GM04503 (cell line): ENCODE measurements at regions not wholly inside any gene's neighbourhood (a gene's known extent, or its start where the extent isn't known, plus 50 kb on each side); places are given as distances from the start of the nearest gene placed in this dataset.

Source experiments
- DNase-seq: peaks from one replicate; pipeline ENCODE4 v3.0.0-alpha.2; 2012; ENCODE audit warnings: low read depth

DNA sequence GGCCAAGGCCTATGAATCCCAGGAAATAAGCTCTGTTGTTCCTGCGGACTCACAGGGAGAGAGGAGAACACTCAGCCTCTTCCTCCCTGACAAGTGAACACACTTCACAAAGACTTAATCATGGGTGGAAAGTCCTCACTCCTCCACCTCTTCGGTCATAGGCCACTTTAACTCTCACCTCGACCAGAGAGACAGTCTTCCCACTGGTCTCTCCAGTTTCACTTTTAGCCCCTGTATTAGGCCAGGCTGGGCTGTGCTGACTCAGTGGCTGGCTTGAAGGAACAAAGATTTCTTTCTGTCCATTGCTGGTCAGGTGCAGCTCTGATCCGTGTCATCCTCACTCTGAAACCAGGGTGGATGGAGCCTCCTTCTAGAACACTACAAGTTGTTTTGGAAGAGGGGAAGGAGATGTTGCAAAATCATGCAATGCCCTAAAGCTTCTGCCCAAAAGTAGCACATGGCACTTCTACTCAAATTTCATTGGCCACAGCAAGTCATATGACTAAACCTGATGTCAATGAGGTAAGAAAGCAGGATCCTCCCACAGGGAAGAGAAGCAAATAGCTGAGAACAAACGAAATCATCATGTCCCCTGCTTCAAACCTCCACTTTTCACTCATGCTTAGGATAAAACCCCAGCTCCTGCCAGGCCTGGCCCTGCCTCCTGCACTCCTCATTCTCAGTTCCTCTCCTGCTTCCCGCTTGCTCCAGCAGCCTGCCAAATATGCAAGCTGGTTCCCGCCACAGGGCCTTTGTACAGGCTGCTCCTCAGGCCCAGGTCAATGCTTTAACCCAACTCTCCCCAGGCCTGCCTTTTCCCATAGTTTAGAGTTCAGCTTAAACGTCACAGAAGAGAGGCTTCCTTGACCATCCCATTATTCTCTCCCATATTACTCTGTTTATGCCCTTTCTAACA lies 150.5 kb upstream of the RUNX3 start:
- no peak for DNase-seq

GRCh38 chr1:25079048-25079447 lies 149.0 kb upstream of the RUNX3 start:
- no peak for DNase-seq

GRCh38 chr1:25074351-25075227 lies 144.5 kb upstream of the RUNX3 start:
- DNase-seq = no peak

DNA sequence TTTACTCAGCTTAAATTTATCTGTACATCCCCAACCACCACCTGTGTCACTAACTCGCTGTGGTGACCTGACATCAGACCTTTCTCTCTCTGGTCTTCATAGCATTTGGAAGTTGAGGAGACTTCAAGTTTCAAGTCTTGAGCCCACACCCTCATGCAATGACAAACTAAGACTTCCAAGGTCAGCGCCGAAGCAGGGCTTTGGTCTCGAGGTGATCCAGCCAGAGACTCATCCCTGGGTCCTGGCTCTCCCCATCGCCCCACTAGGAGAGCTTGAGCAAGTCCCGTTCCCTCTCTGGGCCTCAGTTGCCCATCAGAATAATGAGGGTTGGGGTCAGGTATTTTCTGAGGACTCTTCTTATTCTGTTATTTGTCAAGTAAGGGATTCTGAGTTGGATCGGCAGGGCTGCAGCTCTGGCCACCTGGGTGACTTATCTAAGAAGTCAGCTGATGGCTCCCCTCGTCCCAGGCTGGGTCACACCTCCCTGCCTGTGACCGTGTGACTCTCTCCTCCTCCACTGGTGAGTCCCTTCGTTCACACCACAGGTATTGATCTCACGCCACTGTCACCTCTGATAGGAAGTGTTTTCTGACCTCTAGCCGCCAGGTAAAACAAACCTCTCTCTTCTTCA lies 143.7 kb upstream of the RUNX3 start:
- DNase-seq = no peak

DNA sequence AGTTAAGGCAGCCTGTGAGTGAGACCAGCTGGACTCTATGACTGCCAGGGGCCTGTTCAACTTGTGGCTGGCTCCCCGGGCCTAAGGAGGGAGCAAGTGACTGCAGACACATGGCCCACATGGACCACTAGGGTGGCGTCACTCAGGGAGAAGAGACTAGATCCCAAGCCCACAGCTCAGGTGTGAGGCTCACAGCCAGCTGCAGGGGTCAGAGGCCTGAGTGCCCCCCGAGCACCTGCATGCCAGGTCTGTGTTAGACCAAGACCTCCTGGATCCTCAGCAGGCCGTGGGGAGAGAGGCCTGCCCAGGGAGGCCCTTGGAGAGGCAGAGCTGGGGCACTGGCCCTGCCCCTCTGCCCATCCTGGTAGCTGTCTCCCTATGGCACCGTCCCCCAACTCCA lies 142.4 kb upstream of the RUNX3 start:
- no peak for DNase-seq

DNA sequence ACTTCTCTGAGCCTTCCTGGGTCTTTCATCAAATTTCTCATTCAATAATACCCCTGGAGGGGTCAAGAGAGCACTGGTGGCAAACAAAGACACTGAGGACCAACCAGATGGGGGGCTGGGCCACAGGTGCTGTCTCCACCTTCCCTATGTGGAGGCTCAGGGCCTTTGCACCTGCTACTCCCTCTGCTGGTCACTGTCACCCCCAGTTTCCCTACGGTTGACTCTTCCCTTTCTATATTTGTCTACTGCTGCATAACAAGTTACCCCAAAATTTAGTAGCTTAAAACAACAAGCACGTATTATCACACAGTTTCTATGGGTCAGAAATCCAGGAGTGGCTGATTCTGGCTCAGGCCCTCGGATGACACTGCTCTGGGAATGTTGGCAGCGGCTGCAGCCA lies 138.8 kb upstream of the RUNX3 start:
- no peak for DNase-seq

DNA sequence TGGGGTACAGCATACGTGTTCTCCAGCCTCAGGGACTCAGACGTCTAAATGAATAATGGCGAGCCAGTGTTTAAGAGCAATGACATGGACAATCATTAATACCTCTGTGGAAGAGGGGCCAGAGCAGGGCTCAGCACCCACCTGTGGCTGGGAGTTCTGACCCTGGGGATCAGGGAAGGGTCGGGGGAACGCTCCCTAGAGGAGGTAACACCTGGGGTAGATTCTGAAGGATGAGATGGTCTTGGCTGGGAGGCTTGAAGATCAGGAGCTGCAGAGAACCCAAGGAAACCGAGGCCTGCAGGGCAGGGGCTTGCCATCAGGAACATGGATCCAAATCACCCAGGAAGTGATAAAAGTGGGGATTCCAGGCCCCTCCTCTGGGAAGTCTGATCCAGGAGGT lies 138.2 kb upstream of the RUNX3 start:
- no peak for DNase-seq

DNA sequence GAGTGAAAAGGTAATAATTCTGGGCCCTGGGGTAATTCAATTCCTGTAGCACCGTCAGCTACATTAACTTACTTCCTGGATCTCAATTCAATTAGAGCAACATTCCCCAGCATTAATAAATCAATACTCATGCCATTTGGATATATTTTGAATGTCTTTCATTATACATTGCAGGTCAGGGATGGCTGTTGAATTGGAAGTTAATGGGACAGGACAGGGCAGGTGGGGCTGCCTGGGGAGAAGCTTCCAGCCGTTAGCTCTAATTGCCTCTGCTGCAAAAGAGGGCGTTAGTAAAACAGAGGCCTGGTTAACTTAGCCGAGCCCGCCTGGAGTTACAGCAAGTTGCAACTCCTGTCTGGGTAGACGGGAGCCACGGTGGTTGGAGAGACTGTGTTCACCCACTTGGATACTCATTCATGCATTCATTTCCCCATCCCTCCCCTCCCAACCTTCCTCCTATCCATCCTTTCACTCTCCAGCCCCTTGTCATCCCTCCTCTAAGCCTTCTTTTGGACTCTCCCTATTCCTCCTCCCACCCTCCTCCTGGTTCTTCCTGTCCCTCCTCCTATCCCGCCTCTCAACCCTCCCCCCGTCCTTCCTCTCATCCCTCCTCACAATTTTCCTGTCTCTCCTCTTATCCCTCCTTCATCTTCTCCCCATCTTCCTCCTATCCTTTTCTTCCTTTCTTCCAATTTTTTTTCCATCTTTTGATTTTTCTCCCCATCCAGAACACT lies 137.6 kb upstream of the RUNX3 start:
- no peak for DNase-seq

DNA sequence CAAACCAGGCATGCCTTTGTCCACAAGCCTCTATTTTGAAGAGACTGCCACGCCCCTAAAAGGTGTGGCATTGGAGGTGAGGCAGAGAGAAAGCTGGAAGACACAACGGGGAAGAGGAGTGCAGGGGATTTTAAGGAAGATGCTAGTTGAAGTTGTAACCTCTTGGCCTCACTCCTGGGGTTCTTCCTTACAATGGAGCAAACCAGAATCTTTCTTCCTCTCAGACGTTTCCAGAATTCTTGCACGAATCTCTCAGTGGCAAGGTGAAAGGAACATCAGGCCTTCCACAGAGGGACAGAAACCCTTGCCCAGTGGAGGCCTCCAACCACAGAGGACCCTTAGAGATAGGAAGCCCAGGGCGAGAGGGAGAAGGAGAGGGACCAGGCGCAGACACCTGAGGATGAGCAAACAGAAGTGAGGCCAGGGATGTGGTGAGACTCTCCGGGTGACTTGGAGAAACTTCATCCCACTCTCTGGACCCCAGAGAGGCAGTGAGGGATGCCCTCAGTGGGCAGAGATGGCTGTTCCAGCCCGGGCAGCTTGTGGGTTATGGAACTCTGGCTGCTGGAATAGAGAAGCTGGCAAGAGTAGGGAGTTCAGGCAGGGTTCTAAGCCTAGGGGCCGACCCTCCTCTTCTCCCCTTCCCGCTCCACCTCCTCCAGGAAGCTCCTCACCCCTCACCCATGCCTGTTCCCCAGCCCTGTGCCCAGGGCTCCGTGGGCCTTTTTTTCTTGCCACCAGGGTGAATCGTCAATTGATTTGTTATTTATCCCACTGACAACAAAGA lies 136.8 kb upstream of the RUNX3 start:
- DNase-seq = no peak

DNA sequence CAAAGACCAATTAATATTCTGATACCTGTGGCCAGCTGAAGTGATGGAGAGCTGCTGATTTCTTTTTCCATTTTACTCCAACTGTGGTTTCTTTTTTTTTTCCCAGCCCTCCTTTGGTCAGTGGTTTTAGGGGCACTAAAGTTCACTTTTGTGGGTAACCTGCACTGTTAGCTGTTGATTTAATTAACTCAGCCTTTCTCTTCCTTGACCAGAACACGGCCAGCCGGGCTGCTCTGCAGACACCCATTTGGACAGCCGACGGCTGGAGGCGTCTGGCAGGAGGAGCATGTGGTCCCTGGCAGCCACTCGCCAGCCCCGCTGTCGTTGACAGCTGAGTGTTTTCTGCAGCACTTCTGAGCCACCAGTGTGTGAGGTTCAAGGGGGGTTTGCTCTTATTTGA lies 136.2 kb upstream of the RUNX3 start:
- DNase-seq = no peak

GRCh38 chr1:25065795-25066238 lies 135.7 kb upstream of the RUNX3 start:
- peak; percentile 31 for DNase-seq

- no peak for DNase-seq
These were observed 135.2 kb upstream of the RUNX3 start for GRCh38 chr1:25065321-25065721.

DNA sequence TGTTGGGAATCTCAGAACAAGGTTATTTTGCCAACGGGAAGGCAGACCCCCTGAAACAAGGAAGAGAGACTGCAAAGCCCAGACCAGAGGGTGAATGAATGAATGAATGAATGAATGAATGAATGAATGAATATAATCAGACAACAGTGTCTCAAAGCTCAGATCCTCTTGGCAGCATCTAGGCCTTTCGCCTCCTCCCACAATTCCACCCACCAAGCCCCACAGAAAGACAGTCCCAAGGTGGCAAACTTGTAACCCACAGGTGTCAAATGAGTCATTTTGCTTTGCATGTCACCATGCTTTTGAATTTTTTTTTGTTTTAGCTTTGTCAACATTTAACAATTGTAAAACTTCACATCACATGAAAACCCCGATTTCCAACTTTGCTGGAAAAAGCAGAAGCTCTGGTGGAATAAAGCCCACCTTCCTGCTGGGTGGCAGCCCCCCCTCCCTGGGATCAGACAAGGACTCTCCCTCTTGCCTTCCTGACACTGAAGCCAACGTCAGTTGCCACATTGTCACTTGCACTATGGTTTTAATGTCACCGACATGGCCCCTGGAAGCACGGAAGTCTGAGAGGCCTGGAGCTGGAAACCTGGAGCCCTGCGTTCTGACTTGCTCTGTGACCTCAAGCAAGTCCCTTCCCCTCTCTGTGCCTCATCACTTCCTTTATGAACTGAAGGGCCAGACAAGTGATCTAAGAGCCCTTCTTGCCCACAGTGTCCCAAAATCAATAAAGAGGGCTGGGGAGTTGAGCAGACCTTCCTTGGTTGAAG lies 134.6 kb upstream of the RUNX3 start:
- no peak for DNase-seq

- DNase-seq = no peak
These were observed 133.7 kb upstream of the RUNX3 start for GRCh38 chr1:25063591-25064416.

GRCh38 chr1:25062621-25063255 lies 132.7 kb upstream of the RUNX3 start:
- no peak for DNase-seq

- DNase-seq = no peak
These were observed 131.4 kb upstream of the RUNX3 start for GRCh38 chr1:25061261-25061995.

DNA sequence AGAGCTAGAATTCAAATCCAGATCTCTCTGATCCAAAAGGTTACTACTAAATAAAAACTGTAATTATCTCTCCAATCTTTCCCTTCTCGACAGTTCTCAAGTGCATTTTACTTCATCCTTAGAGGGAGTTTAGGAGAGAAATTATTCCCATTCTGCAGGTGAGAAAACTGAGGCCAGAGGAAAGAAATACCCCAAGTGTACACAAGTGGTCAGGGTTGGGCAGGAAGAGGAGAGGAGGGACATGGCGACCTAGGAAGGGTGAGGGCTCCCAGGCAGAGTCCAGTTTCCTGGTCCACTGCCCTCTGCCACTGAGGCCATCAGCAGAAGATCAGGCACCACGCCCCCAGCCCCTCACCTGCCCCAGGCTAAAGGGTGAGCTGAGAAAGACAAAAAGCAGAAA lies 127.1 kb upstream of the RUNX3 start:
- DNase-seq = no peak

- no peak for DNase-seq
These were observed 126.5 kb upstream of the RUNX3 start for GRCh38 chr1:25056536-25056935.
